ENCODE measurements at regions not wholly inside any gene's neighbourhood (a gene's known extent, or its start where the extent isn't known, plus 50 kb on each side); places are given as distances from the start of the nearest gene placed in this dataset.

GRCh38 chr13:105871326-105871725, 664.1 kb downstream of the EFNB2 start:
- no peaks in the 10 kb centered on the region for H3K36me3 ChIP-seq (ENCODE audit: insufficient read depth, low read length)
- no peaks in the 10 kb centered on the region for H3K9me3 ChIP-seq (ENCODE audit: low read length)
- no TSS peak for BruUV-seq (replicated peaks)
- TF ChIP-seq CTCF (conservative IDR thresholded peaks at IDR 0.05; ENCODE audit: low read length) (no peak), EZH2phosphoT487 (IDR thresholded peaks at IDR 0.05; ENCODE audit: borderline replicate concordance, low read depth, low read length) (no peak)
- H3K4me3 ChIP-seq (ENCODE audit: low read depth, low read length, poor library complexity, severe bottlenecking): no peak overlapping the region
- H3K4me2 ChIP-seq (ENCODE audit: low read length): no peak overlapping the region
- ChIA-PET POLR2A (no interaction called here), CTCF (ENCODE audit: unreplicated experiment) (no interaction called here)
- no peaks in the 10 kb centered on the region for H3K4me1 ChIP-seq (ENCODE audit: insufficient read depth, low read length, poor library complexity, severe bottlenecking)
- no peaks in the 10 kb centered on the region for H4K20me1 ChIP-seq (ENCODE audit: insufficient read depth, low read length)
- H3K27ac ChIP-seq (ENCODE audit: low read depth, low read length, poor library complexity, severe bottlenecking): no peak overlapping the region
- intact Hi-C loops (cut with micrococcal nuclease; ENCODE audit: unreplicated experiment): no loop called here
- no peaks in the 10 kb centered on the region for H3K79me2 ChIP-seq (ENCODE audit: insufficient read depth, low read depth, low read length)
- no peaks in the 10 kb centered on the region for H3K9me2 ChIP-seq (ENCODE audit: insufficient read depth, low read length)
- H2AFZ ChIP-seq (ENCODE audit: low read length): no peak overlapping the region
- DNase-seq (ENCODE audit: low spot score): no peak

GRCh38 chr13:105863300-105863920, 672.1 kb downstream of the EFNB2 start:
- POLR2A ChIA-PET: no interaction called here
- DNase-seq (ENCODE audit: low spot score): no peak
- H4K20me1 ChIP-seq (ENCODE audit: insufficient read depth, low read length): no peaks in the 10 kb centered on the region

More at GRCh38 chr13:105863300-105863920, 672.1 kb downstream of the EFNB2 start:
- H3K27ac ChIP-seq (ENCODE audit: low read depth, low read length, poor library complexity, severe bottlenecking): no peak overlapping the region
- H3K9me2 ChIP-seq (ENCODE audit: insufficient read depth, low read length): no peaks in the 10 kb centered on the region
- no TSS peak for BruUV-seq (replicated peaks)
- H3K4me2 ChIP-seq (ENCODE audit: low read length): no peak overlapping the region
- no peaks in the 10 kb centered on the region for H3K36me3 ChIP-seq (ENCODE audit: insufficient read depth, low read length)
- TF ChIP-seq CTCF (conservative IDR thresholded peaks at IDR 0.05; ENCODE audit: low read length) (no peak), EZH2phosphoT487 (IDR thresholded peaks at IDR 0.05; ENCODE audit: borderline replicate concordance, low read depth, low read length) (no peak)
- H3K4me1 ChIP-seq (ENCODE audit: insufficient read depth, low read length, poor library complexity, severe bottlenecking): no peaks in the 10 kb centered on the region
- H3K4me3 ChIP-seq (ENCODE audit: low read depth, low read length, poor library complexity, severe bottlenecking): no peak overlapping the region
- no peaks in the 10 kb centered on the region for H3K79me2 ChIP-seq (ENCODE audit: insufficient read depth, low read depth, low read length)
- H3K9me3 ChIP-seq (ENCODE audit: low read length): no peaks in the 10 kb centered on the region
- intact Hi-C loops (cut with micrococcal nuclease; ENCODE audit: unreplicated experiment): no loop called here
- CTCF ChIA-PET (ENCODE audit: unreplicated experiment): no interaction called here
- no peak overlapping the region for H2AFZ ChIP-seq (ENCODE audit: low read length)

Data from OCI-LY7 (cell line).